ENCODE measurements at regions not wholly inside any gene's neighbourhood (a gene's known extent, or its start where the extent isn't known, plus 50 kb on each side); places are given as distances from the start of the nearest gene placed in this dataset.

GRCh38 chr13:99873832-99874430 lies 97.6 kb downstream of the ZIC5 start:
- Histone ChIP-seq H4K20me1 (ENCODE audit: control insufficient read depth, insufficient read depth, low read depth, low read length) (no peaks in the 10 kb centered on the region), H3F3A (ENCODE audit: control insufficient read depth, insufficient read depth) (no peaks in the 10 kb centered on the region), H3K4me3 (ENCODE audit: low read length) (no peak overlapping the region), H3K27ac (ENCODE audit: low read depth, low read length) (no peak overlapping the region), H3K79me2 (ENCODE audit: control insufficient read depth, low read length) (no peaks in the 10 kb centered on the region), H3K4me1 (ENCODE audit: control insufficient read depth, low read length) (peaks cover 58% of the 10 kb centered on the region), H3K27me3 (ENCODE audit: control insufficient read depth, low read length) (no peaks in the 10 kb centered on the region), H3K36me3 (ENCODE audit: control insufficient read depth, low read length) (no peaks in the 10 kb centered on the region), H3K9me3 (ENCODE audit: control insufficient read depth, insufficient read depth, low read length) (no peaks in the 10 kb centered on the region), H3K4me2 (ENCODE audit: low read length) (0 out of 2 replicates have a peak overlapping the region, but pooled peaks have one; percentile 5), H3K9me2 (replicated peaks; ENCODE audit: control insufficient read depth, low read length) (no peaks in the 10 kb centered on the region)
- TF ChIP-seq CTCF (IDR thresholded peaks at IDR 0.05; ENCODE audit: low read depth, low read length, poor library complexity, severe bottlenecking): no peak
- no peak for TF ChIP-seq EZH2phosphoT487 (IDR thresholded peaks at IDR 0.05; ENCODE audit: borderline replicate concordance, low read length)

GRCh38 chr13:99873141-99873540 lies 98.4 kb downstream of the ZIC5 start:
- H3F3A ChIP-seq (ENCODE audit: control insufficient read depth, insufficient read depth): no peaks in the 10 kb centered on the region
- H3K4me2 ChIP-seq (ENCODE audit: low read length): no peak overlapping the region
- no peaks in the 10 kb centered on the region for H3K9me3 ChIP-seq (ENCODE audit: control insufficient read depth, insufficient read depth, low read length)
- peaks cover 58% of the 10 kb centered on the region for H3K4me1 ChIP-seq (ENCODE audit: control insufficient read depth, low read length)
- H3K36me3 ChIP-seq (ENCODE audit: control insufficient read depth, low read length): no peaks in the 10 kb centered on the region
- no peaks in the 10 kb centered on the region for H3K27me3 ChIP-seq (ENCODE audit: control insufficient read depth, low read length)
- H3K27ac ChIP-seq (ENCODE audit: low read depth, low read length): no peak overlapping the region
- H3K79me2 ChIP-seq (ENCODE audit: control insufficient read depth, low read length): no peaks in the 10 kb centered on the region
- H4K20me1 ChIP-seq (ENCODE audit: control insufficient read depth, insufficient read depth, low read depth, low read length): no peaks in the 10 kb centered on the region
- H3K4me3 ChIP-seq (ENCODE audit: low read length): no peak overlapping the region
- no peaks in the 10 kb centered on the region for H3K9me2 ChIP-seq (replicated peaks; ENCODE audit: control insufficient read depth, low read length)
- no peak for TF ChIP-seq CTCF (IDR thresholded peaks at IDR 0.05; ENCODE audit: low read depth, low read length, poor library complexity, severe bottlenecking)
- no peak for TF ChIP-seq EZH2phosphoT487 (IDR thresholded peaks at IDR 0.05; ENCODE audit: borderline replicate concordance, low read length)

- H3K4me1 ChIP-seq (ENCODE audit: control insufficient read depth, low read length): peaks cover 54% of the 10 kb centered on the region
- peak overlapping the region; percentile 50 for H3K27ac ChIP-seq (ENCODE audit: low read depth, low read length)
- no peaks in the 10 kb centered on the region for H4K20me1 ChIP-seq (ENCODE audit: control insufficient read depth, insufficient read depth, low read depth, low read length)
- no peaks in the 10 kb centered on the region for H3K36me3 ChIP-seq (ENCODE audit: control insufficient read depth, low read length)
- TF ChIP-seq EZH2phosphoT487 (IDR thresholded peaks at IDR 0.05; ENCODE audit: borderline replicate concordance, low read length) (no peak), CTCF (IDR thresholded peaks at IDR 0.05; ENCODE audit: low read depth, low read length, poor library complexity, severe bottlenecking) (no peak)
- no peaks in the 10 kb centered on the region for H3F3A ChIP-seq (ENCODE audit: control insufficient read depth, insufficient read depth)
- no peaks in the 10 kb centered on the region for H3K79me2 ChIP-seq (ENCODE audit: control insufficient read depth, low read length)
- H3K9me2 ChIP-seq (replicated peaks; ENCODE audit: control insufficient read depth, low read length): no peaks in the 10 kb centered on the region
- peak overlapping the region; percentile 74 for H3K4me2 ChIP-seq (ENCODE audit: low read length)
- peak overlapping the region; percentile 57 for H3K4me3 ChIP-seq (ENCODE audit: low read length)
- no peaks in the 10 kb centered on the region for H3K9me3 ChIP-seq (ENCODE audit: control insufficient read depth, insufficient read depth, low read length)
- H3K27me3 ChIP-seq (ENCODE audit: control insufficient read depth, low read length): no peaks in the 10 kb centered on the region
These were observed 100.2 kb downstream of the ZIC5 start for GRCh38 chr13:99871249-99871898.
